MM.1S (cell line): ENCODE measurements at regions not wholly inside any gene's neighbourhood (a gene's known extent, or its start where the extent isn't known, plus 50 kb on each side); places are given as distances from the start of the nearest gene placed in this dataset.

ENCODE experiments used
- DNase-seq: peaks from one replicate; pipeline ENCODE4 v3.0.0-alpha.2; 2015
- H2AFZ ChIP-seq: fragments of 300-600 bp; sonication (generic); 2 replicates; pipeline ENCODE4 v1.6.0; 2016; ENCODE audit warnings: antibody characterized with exemption, low read length
- H3F3A ChIP-seq: fragments of 300-600 bp; sonication (generic); 2 replicates; pipeline ENCODE4 v1.6.1; 2016; ENCODE audit warnings: mild to moderate bottlenecking, antibody characterized with exemption, low read length, moderate library complexity, mixed read lengths; ENCODE audit not compliant: insufficient read depth
- H3K27ac ChIP-seq: fragments of 300-600 bp; sonication (generic); 2 replicates; pipeline ENCODE4 v1.5.1; 2016; ENCODE audit warnings: mild to moderate bottlenecking, low read length
- H3K27me3 ChIP-seq: fragments of 300-600 bp; sonication (generic); replicated peaks from 2 replicates; pipeline ENCODE4 v1.6.0; 2016; ENCODE audit warnings: low read length; ENCODE audit not compliant: insufficient read depth
- H3K36me3 ChIP-seq: fragments of 300-600 bp; sonication (generic); replicated peaks from 2 replicates; pipeline ENCODE4 v1.6.1; 2016; ENCODE audit warnings: mild to moderate bottlenecking, low read length, mixed read lengths; ENCODE audit not compliant: insufficient read depth
- H3K4me1 ChIP-seq: fragments of 300-600 bp; sonication (generic); 2 replicates; pipeline ENCODE4 v1.6.1; 2016; ENCODE audit warnings: low read length, mixed read lengths
- H3K4me2 ChIP-seq: fragments of 300-600 bp; sonication (generic); 2 replicates; pipeline ENCODE4 v1.6.0; 2016; ENCODE audit warnings: low read depth, low read length
- H3K4me3 ChIP-seq: fragments of 300-600 bp; sonication (generic); 2 replicates; pipeline ENCODE4 v1.5.1; 2016; ENCODE audit warnings: low read length, mixed read lengths
- H3K79me2 ChIP-seq: fragments of 300-600 bp; sonication (generic); 2 replicates; pipeline ENCODE4 v1.6.1; 2016; ENCODE audit warnings: mixed run types, low read length, mixed read lengths
- H3K9ac ChIP-seq: fragments of 300-600 bp; sonication (generic); 2 replicates; pipeline ENCODE4 v1.6.1; 2016; ENCODE audit warnings: low read length, mixed read lengths
- H3K9me2 ChIP-seq: fragments of 300-600 bp; sonication (generic); replicated peaks from 2 replicates; pipeline ENCODE4 v1.6.1; 2016; ENCODE audit warnings: mild to moderate bottlenecking, low read length, mixed read lengths; ENCODE audit not compliant: insufficient read depth
- H3K9me3 ChIP-seq: fragments of 300-600 bp; sonication (generic); replicated peaks from 2 replicates; pipeline ENCODE4 v1.6.1; 2016; ENCODE audit warnings: mild to moderate bottlenecking, low read length, mixed read lengths; ENCODE audit not compliant: insufficient read depth
- H4K20me1 ChIP-seq: fragments of 300-600 bp; sonication (generic); 2 replicates; pipeline ENCODE4 v1.6.1; 2016; ENCODE audit warnings: mild to moderate bottlenecking, low read length, moderate library complexity, mixed read lengths; ENCODE audit not compliant: insufficient read depth
- EZH2 ChIP-seq: fragments of 300-600 bp; sonication (generic); optimal IDR thresholded peaks from 2 replicates; pipeline ENCODE3; 2017; ENCODE audit warnings: low read depth, mild to moderate bottlenecking, antibody characterized with exemption, low read length, mixed read lengths
- EZH2phosphoT487 ChIP-seq: fragments of 300-600 bp; sonication (generic); IDR thresholded peaks from 2 replicates; pipeline ENCODE4 v1.6.1; 2018; ENCODE audit warnings: antibody characterized with exemption, low read length
- TF ChIP-seq, protein P1 (sequence below): fragments of 300-600 bp; sonication (generic); IDR thresholded peaks from 2 replicates; pipeline ENCODE4 v1.5.1; 2016; ENCODE audit warnings: antibody characterized with exemption, low read length, mixed read lengths

DNA sequence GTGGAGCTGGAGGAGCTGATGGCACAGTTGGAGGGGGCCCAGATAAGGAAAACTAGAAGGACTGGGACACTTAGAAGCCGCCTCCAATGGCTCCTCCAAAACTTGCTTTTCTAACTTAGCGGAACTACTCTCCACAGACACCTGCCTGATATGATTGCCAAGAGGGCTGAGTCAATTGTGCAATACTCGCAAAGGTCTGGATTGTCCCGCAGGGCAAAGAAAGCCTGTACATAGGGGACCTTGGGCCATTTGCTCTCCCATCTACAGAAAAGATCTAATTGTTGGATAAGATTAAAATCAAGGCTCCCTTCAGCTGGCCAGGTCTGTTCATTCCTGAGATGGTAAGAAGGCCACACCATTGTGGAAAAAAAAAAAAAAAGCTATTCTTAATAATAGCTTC, 69.7 kb upstream of the ATP11B start:
- Histone ChIP-seq H3K27ac (no peak overlapping the region), H3K9me3 (no peaks in the 10 kb centered on the region), H3K4me2 (no peak overlapping the region), H3K9me2 (no peaks in the 10 kb centered on the region), H3K36me3 (no peaks in the 10 kb centered on the region), H2AFZ (no peak overlapping the region), H4K20me1 (no peaks in the 10 kb centered on the region), H3K4me1 (peaks cover 3% of the 10 kb centered on the region; the same call in 1 of the 2 replicates), H3F3A (peaks cover 3% of the 10 kb centered on the region; the same call in 1 of the 2 replicates), H3K9ac (no peak overlapping the region), H3K79me2 (no peaks in the 10 kb centered on the region), H3K4me3 (no peak overlapping the region), H3K27me3 (no peaks in the 10 kb centered on the region)
- no peak for DNase-seq
- TF ChIP-seq, protein P1, sequence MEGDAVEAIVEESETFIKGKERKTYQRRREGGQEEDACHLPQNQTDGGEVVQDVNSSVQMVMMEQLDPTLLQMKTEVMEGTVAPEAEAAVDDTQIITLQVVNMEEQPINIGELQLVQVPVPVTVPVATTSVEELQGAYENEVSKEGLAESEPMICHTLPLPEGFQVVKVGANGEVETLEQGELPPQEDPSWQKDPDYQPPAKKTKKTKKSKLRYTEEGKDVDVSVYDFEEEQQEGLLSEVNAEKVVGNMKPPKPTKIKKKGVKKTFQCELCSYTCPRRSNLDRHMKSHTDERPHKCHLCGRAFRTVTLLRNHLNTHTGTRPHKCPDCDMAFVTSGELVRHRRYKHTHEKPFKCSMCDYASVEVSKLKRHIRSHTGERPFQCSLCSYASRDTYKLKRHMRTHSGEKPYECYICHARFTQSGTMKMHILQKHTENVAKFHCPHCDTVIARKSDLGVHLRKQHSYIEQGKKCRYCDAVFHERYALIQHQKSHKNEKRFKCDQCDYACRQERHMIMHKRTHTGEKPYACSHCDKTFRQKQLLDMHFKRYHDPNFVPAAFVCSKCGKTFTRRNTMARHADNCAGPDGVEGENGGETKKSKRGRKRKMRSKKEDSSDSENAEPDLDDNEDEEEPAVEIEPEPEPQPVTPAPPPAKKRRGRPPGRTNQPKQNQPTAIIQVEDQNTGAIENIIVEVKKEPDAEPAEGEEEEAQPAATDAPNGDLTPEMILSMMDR: no peak
- TF ChIP-seq EZH2: no peak
- no peak for TF ChIP-seq EZH2phosphoT487

DNA sequence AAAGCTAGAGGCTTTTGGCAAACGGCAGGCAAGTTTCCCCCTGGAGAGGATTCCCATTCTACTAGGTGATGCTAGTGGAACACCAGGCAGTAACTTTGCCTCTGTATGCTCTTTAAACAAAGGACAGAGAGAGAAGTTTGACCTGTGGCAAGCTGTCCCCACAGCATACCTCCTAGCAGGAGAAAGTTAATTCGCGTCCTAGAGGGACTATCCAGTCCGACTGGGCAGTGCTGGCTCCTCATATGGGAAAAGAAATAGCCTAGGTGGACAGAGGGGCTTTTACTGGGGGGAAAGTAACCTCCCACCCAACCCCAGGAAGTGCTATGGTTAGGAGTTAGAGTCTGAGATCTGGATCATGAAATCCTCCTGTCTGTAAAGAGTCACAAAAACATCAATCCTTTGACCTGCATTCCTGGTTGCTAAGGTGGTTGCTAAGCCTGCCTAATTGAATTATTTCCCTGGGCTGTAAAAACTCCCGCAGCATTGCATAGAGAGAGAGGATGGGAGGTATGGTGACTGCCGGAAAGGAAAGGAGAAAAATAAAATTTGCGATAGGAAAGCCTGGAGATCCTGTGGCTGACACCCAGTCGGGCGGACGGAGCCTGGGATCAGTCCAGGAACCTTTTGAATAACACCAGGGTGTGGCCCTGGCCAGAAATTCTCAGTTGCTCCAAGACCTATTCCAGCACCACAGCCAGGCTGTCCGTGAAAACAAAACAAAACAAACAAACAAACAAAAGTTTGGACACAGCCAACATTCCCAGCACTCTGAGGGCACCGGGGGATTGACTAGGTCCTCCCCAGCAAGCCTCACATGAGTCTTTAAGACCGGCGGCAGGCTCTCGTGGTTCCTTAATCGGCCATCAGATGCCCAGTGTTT, 67.7 kb upstream of the ATP11B start:
- Histone ChIP-seq H3K4me2 (no peak overlapping the region), H3K79me2 (no peaks in the 10 kb centered on the region), H3K36me3 (no peaks in the 10 kb centered on the region), H3K27me3 (no peaks in the 10 kb centered on the region), H3F3A (peaks cover 16% of the 10 kb centered on the region), H3K4me3 (no peak overlapping the region), H3K4me1 (peaks cover 10% of the 10 kb centered on the region), H3K9me2 (no peaks in the 10 kb centered on the region), H4K20me1 (no peaks in the 10 kb centered on the region), H3K9ac (no peak overlapping the region), H3K27ac (no peak overlapping the region), H3K9me3 (no peaks in the 10 kb centered on the region), H2AFZ (no peak overlapping the region)
- DNase-seq: no peak
- TF ChIP-seq EZH2phosphoT487 (no peak), EZH2 (no peak)
- TF ChIP-seq, protein P1: no peak

DNA sequence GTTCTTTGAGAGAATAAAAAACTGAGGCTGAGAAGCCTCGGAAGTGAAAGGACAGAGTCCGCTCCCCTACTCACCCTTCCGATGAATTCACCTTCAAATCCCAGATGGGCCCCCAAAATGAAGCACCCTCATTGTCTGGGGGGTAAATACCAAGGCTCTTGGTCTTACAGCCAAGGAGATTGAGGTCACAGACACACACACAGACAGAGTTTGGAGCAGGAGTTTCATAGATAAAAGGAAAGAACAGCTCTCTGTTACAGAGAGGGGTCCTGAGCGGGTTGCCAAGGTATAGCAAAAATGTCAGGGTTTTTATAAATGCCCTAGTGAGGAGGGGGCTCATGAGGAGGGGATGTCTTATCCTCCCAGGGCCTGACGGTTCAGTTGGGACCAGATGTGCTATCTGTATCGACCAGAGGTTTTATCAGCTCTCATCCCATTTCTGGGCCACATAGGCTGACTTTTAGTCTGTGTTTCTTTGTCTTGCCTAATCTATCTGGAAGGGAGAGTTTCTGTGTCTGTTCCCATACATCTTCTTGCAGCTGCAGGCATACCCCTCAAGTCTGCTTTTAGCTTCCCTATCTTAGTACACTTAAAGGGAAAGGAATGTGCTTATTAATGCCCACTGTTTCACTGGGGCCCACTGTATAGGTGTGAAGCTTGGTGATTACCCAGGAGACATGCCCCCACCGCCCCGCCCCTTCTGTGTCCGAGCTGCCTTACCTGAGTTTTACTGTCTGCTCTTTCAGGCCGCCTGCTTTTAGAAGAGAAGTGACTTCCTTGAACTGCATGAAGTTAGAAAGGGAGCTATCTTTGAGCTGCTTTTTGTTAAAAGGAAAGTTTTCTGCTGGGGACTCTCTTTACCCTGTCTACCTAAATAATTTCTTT, 66.8 kb upstream of the ATP11B start:
- peaks cover 10% of the 10 kb centered on the region for H3K4me1 ChIP-seq
- no peak overlapping the region for H3K27ac ChIP-seq
- H3K4me3 ChIP-seq: no peak overlapping the region
- TF ChIP-seq, protein P1: no peak
- TF ChIP-seq EZH2: no peak
- no peak for TF ChIP-seq EZH2phosphoT487
- H2AFZ ChIP-seq: no peak overlapping the region
- DNase-seq: no peak
- no peaks in the 10 kb centered on the region for H3K9me3 ChIP-seq
- H3K79me2 ChIP-seq: no peaks in the 10 kb centered on the region
- H4K20me1 ChIP-seq: no peaks in the 10 kb centered on the region
- H3K9ac ChIP-seq: no peak overlapping the region
- peaks cover 19% of the 10 kb centered on the region for H3F3A ChIP-seq
- no peak overlapping the region for H3K4me2 ChIP-seq
- H3K27me3 ChIP-seq: no peaks in the 10 kb centered on the region
- H3K36me3 ChIP-seq: no peaks in the 10 kb centered on the region
- no peaks in the 10 kb centered on the region for H3K9me2 ChIP-seq
